ENCODE measurements at regions not wholly inside any gene's neighbourhood (a gene's known extent, or its start where the extent isn't known, plus 50 kb on each side); places are given as distances from the start of the nearest gene placed in this dataset.

DNA sequence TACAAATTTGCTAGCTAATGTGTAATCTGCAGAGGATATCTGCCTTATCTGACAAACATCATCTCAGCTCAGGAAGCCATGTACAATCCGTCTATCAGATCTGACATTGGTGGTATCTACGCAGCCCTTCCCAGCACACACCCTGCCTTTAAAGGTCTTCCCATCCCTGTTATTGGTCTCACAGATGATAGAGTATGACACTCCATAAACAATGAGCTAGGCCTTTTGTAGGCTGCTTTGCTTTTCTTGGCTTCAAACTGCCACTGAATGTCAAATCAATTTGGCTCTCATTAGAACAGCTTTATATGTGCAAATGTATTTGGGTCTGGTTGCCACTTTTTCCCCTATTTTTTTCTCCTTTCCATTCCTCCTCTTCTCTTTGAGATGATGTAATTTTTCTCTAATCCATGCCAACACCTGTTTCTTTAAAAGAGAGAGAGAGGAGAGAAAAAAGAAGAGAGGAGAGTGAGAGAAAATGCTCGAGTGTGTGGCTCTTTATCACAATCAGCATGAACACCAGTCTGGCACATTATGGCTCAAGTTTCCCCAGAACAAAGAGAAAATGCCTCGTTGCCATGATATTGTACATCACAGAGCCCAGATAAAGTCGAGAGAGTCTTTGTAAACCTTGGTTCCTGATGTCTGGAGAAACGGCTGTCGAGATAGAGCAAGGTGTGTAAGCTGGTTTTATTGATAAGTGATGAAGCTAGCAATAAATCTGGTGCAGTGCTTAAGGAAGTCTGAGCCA is 80.8 kb upstream of the DPH6 start:
- TF ChIP-seq, protein P1, sequence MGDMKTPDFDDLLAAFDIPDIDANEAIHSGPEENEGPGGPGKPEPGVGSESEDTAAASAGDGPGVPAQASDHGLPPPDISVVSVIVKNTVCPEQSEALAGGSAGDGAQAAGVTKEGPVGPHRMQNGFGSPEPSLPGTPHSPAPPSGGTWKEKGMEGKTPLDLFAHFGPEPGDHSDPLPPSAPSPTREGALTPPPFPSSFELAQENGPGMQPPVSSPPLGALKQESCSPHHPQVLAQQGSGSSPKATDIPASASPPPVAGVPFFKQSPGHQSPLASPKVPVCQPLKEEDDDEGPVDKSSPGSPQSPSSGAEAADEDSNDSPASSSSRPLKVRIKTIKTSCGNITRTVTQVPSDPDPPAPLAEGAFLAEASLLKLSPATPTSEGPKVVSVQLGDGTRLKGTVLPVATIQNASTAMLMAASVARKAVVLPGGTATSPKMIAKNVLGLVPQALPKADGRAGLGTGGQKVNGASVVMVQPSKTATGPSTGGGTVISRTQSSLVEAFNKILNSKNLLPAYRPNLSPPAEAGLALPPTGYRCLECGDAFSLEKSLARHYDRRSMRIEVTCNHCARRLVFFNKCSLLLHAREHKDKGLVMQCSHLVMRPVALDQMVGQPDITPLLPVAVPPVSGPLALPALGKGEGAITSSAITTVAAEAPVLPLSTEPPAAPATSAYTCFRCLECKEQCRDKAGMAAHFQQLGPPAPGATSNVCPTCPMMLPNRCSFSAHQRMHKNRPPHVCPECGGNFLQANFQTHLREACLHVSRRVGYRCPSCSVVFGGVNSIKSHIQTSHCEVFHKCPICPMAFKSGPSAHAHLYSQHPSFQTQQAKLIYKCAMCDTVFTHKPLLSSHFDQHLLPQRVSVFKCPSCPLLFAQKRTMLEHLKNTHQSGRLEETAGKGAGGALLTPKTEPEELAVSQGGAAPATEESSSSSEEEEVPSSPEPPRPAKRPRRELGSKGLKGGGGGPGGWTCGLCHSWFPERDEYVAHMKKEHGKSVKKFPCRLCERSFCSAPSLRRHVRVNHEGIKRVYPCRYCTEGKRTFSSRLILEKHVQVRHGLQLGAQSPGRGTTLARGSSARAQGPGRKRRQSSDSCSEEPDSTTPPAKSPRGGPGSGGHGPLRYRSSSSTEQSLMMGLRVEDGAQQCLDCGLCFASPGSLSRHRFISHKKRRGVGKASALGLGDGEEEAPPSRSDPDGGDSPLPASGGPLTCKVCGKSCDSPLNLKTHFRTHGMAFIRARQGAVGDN (CRISPR knock-in tag; IDR thresholded peaks at IDR 0.05) = no peak
- no peak for TF ChIP-seq ZNF644 (CRISPR knock-in tag; IDR thresholded peaks at IDR 0.05; ENCODE audit: low read depth)
- TF ChIP-seq, protein P2, sequence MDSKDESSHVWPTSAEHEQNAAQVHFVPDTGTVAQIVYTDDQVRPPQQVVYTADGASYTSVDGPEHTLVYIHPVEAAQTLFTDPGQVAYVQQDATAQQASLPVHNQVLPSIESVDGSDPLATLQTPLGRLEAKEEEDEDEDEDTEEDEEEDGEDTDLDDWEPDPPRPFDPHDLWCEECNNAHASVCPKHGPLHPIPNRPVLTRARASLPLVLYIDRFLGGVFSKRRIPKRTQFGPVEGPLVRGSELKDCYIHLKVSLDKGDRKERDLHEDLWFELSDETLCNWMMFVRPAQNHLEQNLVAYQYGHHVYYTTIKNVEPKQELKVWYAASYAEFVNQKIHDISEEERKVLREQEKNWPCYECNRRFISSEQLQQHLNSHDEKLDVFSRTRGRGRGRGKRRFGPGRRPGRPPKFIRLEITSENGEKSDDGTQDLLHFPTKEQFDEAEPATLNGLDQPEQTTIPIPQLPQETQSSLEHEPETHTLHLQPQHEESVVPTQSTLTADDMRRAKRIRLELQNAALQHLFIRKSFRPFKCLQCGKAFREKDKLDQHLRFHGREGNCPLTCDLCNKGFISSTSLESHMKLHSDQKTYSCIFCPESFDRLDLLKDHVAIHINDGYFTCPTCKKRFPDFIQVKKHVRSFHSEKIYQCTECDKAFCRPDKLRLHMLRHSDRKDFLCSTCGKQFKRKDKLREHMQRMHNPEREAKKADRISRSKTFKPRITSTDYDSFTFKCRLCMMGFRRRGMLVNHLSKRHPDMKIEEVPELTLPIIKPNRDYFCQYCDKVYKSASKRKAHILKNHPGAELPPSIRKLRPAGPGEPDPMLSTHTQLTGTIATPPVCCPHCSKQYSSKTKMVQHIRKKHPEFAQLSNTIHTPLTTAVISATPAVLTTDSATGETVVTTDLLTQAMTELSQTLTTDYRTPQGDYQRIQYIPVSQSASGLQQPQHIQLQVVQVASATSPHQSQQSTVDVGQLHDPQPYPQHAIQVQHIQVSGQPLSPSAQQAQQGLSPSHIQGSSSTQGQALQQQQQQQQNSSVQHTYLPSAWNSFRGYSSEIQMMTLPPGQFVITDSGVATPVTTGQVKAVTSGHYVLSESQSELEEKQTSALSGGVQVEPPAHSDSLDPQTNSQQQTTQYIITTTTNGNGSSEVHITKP (CRISPR knock-in tag; IDR thresholded peaks at IDR 0.05; ENCODE audit: low read depth) = no peak
- no peak for TF ChIP-seq ZKSCAN5 (CRISPR knock-in tag; IDR thresholded peaks at IDR 0.05)
- no peak for TF ChIP-seq TAF1 (CRISPR knock-in tag; IDR thresholded peaks at IDR 0.05)
- TF ChIP-seq, protein P3, sequence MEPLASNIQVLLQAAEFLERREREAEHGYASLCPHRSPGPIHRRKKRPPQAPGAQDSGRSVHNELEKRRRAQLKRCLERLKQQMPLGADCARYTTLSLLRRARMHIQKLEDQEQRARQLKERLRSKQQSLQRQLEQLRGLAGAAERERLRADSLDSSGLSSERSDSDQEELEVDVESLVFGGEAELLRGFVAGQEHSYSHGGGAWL (CRISPR knock-in tag; IDR thresholded peaks at IDR 0.05) = no peak
- ChIA-PET POLR2A (no interaction called here), CTCF (ENCODE audit: low intra/inter-chr PET ratio, low total read pairs) (no interaction called here)
- Histone ChIP-seq H3K79me2 (ENCODE audit: insufficient read depth, low read length) (no peaks in the 10 kb centered on the region), H3K9ac (ENCODE audit: insufficient read depth, low read depth, low read length) (no peak overlapping the region), H3K36me3 (replicated peaks in 1 of 2; ENCODE audit: control insufficient read depth in 1 of 2, insufficient read depth in 2 of 2, low read length in 2 of 2) (no peaks in the 10 kb centered on the region), H3K27ac (ENCODE audit: extremely low read length, insufficient read depth, low read length) (no peak overlapping the region), H3K4me2 (ENCODE audit: low read depth, low read length) (no peak overlapping the region), H3K27me3 (ENCODE audit: control insufficient read depth in 1 of 2, insufficient read depth in 2 of 2, low read length in 2 of 2) (no peaks in the 10 kb centered on the region), H3K9me3 (ENCODE audit: low read length) (no peaks in the 10 kb centered on the region), H3K4me1 (ENCODE audit: insufficient read depth, low read length) (no peaks in the 10 kb centered on the region), H2AFZ (ENCODE audit: low read length) (no peak overlapping the region), H3K4me3 (replicated peaks in 1 of 3; ENCODE audit: insufficient read depth in 1 of 3, low read depth in 2 of 3, low read length in 3 of 3) (no peak overlapping the region), H4K20me1 (ENCODE audit: insufficient read depth, low read length) (0 out of 2 replicates have a peak, but pooled peaks cover 3% of the 10 kb centered on the region)
- intact Hi-C loops (cut with micrococcal nuclease; ENCODE audit: unreplicated experiment) (no loop called here), in situ Hi-C loops (cut with HindIII; ENCODE audit: extremely low pct_ligation_motif_present, low pct_unique_long_range_greater_than_20kb) (no loop called here)
- ATAC-seq = no peak
- no peak for FAIRE-seq
- BruUV-seq (replicated peaks) = no TSS peak
- WGBS (ENCODE audit: low lambda C conversion rate) = 6% methylated on average over 7 of the region's 7 CpGs
- DNase-seq (ENCODE audit: low spot score) = no peak

Data from HepG2 (cell line).